H4 (cell line): ENCODE measurements at regions not wholly inside any gene's neighbourhood (a gene's known extent, or its start where the extent isn't known, plus 50 kb on each side); places are given as distances from the start of the nearest gene placed in this dataset.
"Not testable (repeated sequence)": the region's sequence is repeated elsewhere in the genome, so short reads cannot be mapped to it uniquely, and the experiment has no call there.

Source experiments
- DNase-seq: peaks from one replicate; pipeline ENCODE4 v3.0.0-alpha.2; 2015; ENCODE audit warnings: low spot score

GRCh38 chr3:181330821-181331563 is 341.5 kb upstream of the DNAJC19 start:
- no peak for DNase-seq

GRCh38 chr3:181330257-181330656 is 340.7 kb upstream of the DNAJC19 start:
- DNase-seq = no peak

GRCh38 chr3:181329024-181329423 is 339.5 kb upstream of the DNAJC19 start:
- DNase-seq = no peak

- no peak for DNase-seq
Measured at GRCh38 chr3:181328346-181328745, 338.8 kb upstream of the DNAJC19 start.

GRCh38 chr3:181327349-181327748 is 337.8 kb upstream of the DNAJC19 start:
- no peak for DNase-seq

GRCh38 chr3:181326637-181327223 is 337.2 kb upstream of the DNAJC19 start:
- DNase-seq = peak; percentile 37

GRCh38 chr3:181324516-181324915 is 335.0 kb upstream of the DNAJC19 start:
- not testable (repeated sequence) for DNase-seq

- DNase-seq = no peak
Measured at GRCh38 chr3:181318321-181318720, 328.8 kb upstream of the DNAJC19 start.

- no peak for DNase-seq
Measured at GRCh38 chr3:181317508-181317907, 328.0 kb upstream of the DNAJC19 start.

- DNase-seq = no peak
Measured at GRCh38 chr3:181316482-181316881, 326.9 kb upstream of the DNAJC19 start.

- no peak for DNase-seq
Measured at GRCh38 chr3:181313335-181313734, 323.8 kb upstream of the DNAJC19 start.

- DNase-seq = no peak
Measured at GRCh38 chr3:181311186-181311585, 321.6 kb upstream of the DNAJC19 start.

- DNase-seq = no peak
Measured at GRCh38 chr3:181302960-181303359, 313.4 kb upstream of the DNAJC19 start.

- DNase-seq = no peak
Measured at GRCh38 chr3:181300033-181300432, 310.5 kb upstream of the DNAJC19 start.

- no peak for DNase-seq
Measured at GRCh38 chr3:181298421-181298820, 308.9 kb upstream of the DNAJC19 start.

GRCh38 chr3:181292984-181293383 is 303.4 kb upstream of the DNAJC19 start:
- DNase-seq = peak; percentile 53

- DNase-seq = no peak
Measured at GRCh38 chr3:181290941-181291340, 301.4 kb upstream of the DNAJC19 start.

- DNase-seq = no peak
Measured at GRCh38 chr3:181289306-181289705, 299.8 kb upstream of the DNAJC19 start.

GRCh38 chr3:181288145-181288544 is 298.6 kb upstream of the DNAJC19 start:
- no peak for DNase-seq

- no peak for DNase-seq
Measured at GRCh38 chr3:181279239-181279565, 289.7 kb upstream of the DNAJC19 start.

GRCh38 chr3:181278468-181279238 is 289.1 kb upstream of the DNAJC19 start:
- DNase-seq = no peak

GRCh38 chr3:181276358-181276896 is 286.9 kb upstream of the DNAJC19 start:
- no peak for DNase-seq

GRCh38 chr3:181274025-181274424 is 284.5 kb upstream of the DNAJC19 start:
- no peak for DNase-seq
